ENCODE measurements at regions not wholly inside any gene's neighbourhood (a gene's known extent, or its start where the extent isn't known, plus 50 kb on each side); places are given as distances from the start of the nearest gene placed in this dataset.

- Histone ChIP-seq H3K27ac (ENCODE audit: low read depth in 2 of 2, low read length in 2 of 2) (no peak overlapping the region), H3K27me3 (ENCODE audit: control insufficient read depth in 2 of 2, insufficient read depth in 2 of 2, low read length in 2 of 2) (no peaks in the 10 kb centered on the region), H3K36me3 (ENCODE audit: control insufficient read depth in 2 of 2, insufficient read depth in 2 of 2, low read length in 2 of 2) (no peaks in the 10 kb centered on the region), H3K9ac (ENCODE audit: low read depth in 1 of 2, low read length in 2 of 2) (no peak overlapping the region), H3K4me1 (ENCODE audit: control insufficient read depth in 2 of 2, insufficient read depth in 2 of 2, low read length in 2 of 2) (no peaks in the 10 kb centered on the region), H3K4me3 (ENCODE audit: low read length in 2 of 2) (no peak overlapping the region), H3K9me3 (ENCODE audit: control insufficient read depth in 2 of 2, low read length in 2 of 2) (peaks cover 5 to 12% of the 10 kb centered on the region in 2 donors)
These were observed 665.5 kb upstream of the SOX11 start for GRCh38 chr2:5026571-5027234.

GRCh38 chr2:5035057-5035488 is 657.1 kb upstream of the SOX11 start:
- H3K9me3 ChIP-seq (ENCODE audit: control insufficient read depth in 2 of 2, low read length in 2 of 2): peaks cover 0 to 4% of the 10 kb centered on the region in 2 donors
- H3K27ac ChIP-seq (ENCODE audit: low read depth in 2 of 2, low read length in 2 of 2): no peak overlapping the region
- H3K27me3 ChIP-seq (ENCODE audit: control insufficient read depth in 2 of 2, insufficient read depth in 2 of 2, low read length in 2 of 2): no peaks in the 10 kb centered on the region
- no peaks in the 10 kb centered on the region for H3K4me1 ChIP-seq (ENCODE audit: control insufficient read depth in 2 of 2, insufficient read depth in 2 of 2, low read length in 2 of 2)
- no peak overlapping the region for H3K9ac ChIP-seq (ENCODE audit: low read depth in 1 of 2, low read length in 2 of 2)
- H3K4me3 ChIP-seq (ENCODE audit: low read length in 2 of 2): no peak overlapping the region
- H3K36me3 ChIP-seq (ENCODE audit: control insufficient read depth in 2 of 2, insufficient read depth in 2 of 2, low read length in 2 of 2): no peaks in the 10 kb centered on the region

- H3K27me3 ChIP-seq (ENCODE audit: control insufficient read depth in 2 of 2, insufficient read depth in 2 of 2, low read length in 2 of 2): no peaks in the 10 kb centered on the region
- H3K36me3 ChIP-seq (ENCODE audit: control insufficient read depth in 2 of 2, insufficient read depth in 2 of 2, low read length in 2 of 2): no peaks in the 10 kb centered on the region
- peaks cover 0 to 4% of the 10 kb centered on the region in 2 donors for H3K9me3 ChIP-seq (ENCODE audit: control insufficient read depth in 2 of 2, low read length in 2 of 2)
- no peak overlapping the region for H3K27ac ChIP-seq (ENCODE audit: low read depth in 2 of 2, low read length in 2 of 2)
- no peaks in the 10 kb centered on the region for H3K4me1 ChIP-seq (ENCODE audit: control insufficient read depth in 2 of 2, insufficient read depth in 2 of 2, low read length in 2 of 2)
- H3K9ac ChIP-seq (ENCODE audit: low read depth in 1 of 2, low read length in 2 of 2): no peak overlapping the region
- H3K4me3 ChIP-seq (ENCODE audit: low read length in 2 of 2): no peak overlapping the region
These were observed 655.9 kb upstream of the SOX11 start for GRCh38 chr2:5036256-5036655.

GRCh38 chr2:5039241-5039975 is 652.8 kb upstream of the SOX11 start:
- Histone ChIP-seq H3K27ac (ENCODE audit: low read depth in 2 of 2, low read length in 2 of 2) (no peak overlapping the region), H3K4me3 (ENCODE audit: low read length in 2 of 2) (no peak overlapping the region), H3K9ac (ENCODE audit: low read depth in 1 of 2, low read length in 2 of 2) (no peak overlapping the region), H3K9me3 (ENCODE audit: control insufficient read depth in 2 of 2, low read length in 2 of 2) (peaks cover 0 to 4% of the 10 kb centered on the region in 2 donors), H3K4me1 (ENCODE audit: control insufficient read depth in 2 of 2, insufficient read depth in 2 of 2, low read length in 2 of 2) (no peaks in the 10 kb centered on the region), H3K27me3 (ENCODE audit: control insufficient read depth in 2 of 2, insufficient read depth in 2 of 2, low read length in 2 of 2) (no peaks in the 10 kb centered on the region), H3K36me3 (ENCODE audit: control insufficient read depth in 2 of 2, insufficient read depth in 2 of 2, low read length in 2 of 2) (no peaks in the 10 kb centered on the region)

GRCh38 chr2:5040571-5040970 is 651.6 kb upstream of the SOX11 start:
- H3K9me3 ChIP-seq (ENCODE audit: control insufficient read depth in 2 of 2, low read length in 2 of 2): peaks cover 0 to 4% of the 10 kb centered on the region in 2 donors
- H3K4me3 ChIP-seq (ENCODE audit: low read length in 2 of 2): no peak overlapping the region
- no peaks in the 10 kb centered on the region for H3K36me3 ChIP-seq (ENCODE audit: control insufficient read depth in 2 of 2, insufficient read depth in 2 of 2, low read length in 2 of 2)
- no peak overlapping the region for H3K9ac ChIP-seq (ENCODE audit: low read depth in 1 of 2, low read length in 2 of 2)
- no peak overlapping the region for H3K27ac ChIP-seq (ENCODE audit: low read depth in 2 of 2, low read length in 2 of 2)
- no peaks in the 10 kb centered on the region for H3K27me3 ChIP-seq (ENCODE audit: control insufficient read depth in 2 of 2, insufficient read depth in 2 of 2, low read length in 2 of 2)
- H3K4me1 ChIP-seq (ENCODE audit: control insufficient read depth in 2 of 2, insufficient read depth in 2 of 2, low read length in 2 of 2): no peaks in the 10 kb centered on the region

GRCh38 chr2:5041501-5041900 is 650.7 kb upstream of the SOX11 start:
- Histone ChIP-seq H3K4me3 (ENCODE audit: low read length in 2 of 2) (no peak overlapping the region), H3K4me1 (ENCODE audit: control insufficient read depth in 2 of 2, insufficient read depth in 2 of 2, low read length in 2 of 2) (no peaks in the 10 kb centered on the region), H3K9me3 (ENCODE audit: control insufficient read depth in 2 of 2, low read length in 2 of 2) (peaks cover 0 to 4% of the 10 kb centered on the region in 2 donors), H3K27me3 (ENCODE audit: control insufficient read depth in 2 of 2, insufficient read depth in 2 of 2, low read length in 2 of 2) (no peaks in the 10 kb centered on the region), H3K9ac (ENCODE audit: low read depth in 1 of 2, low read length in 2 of 2) (no peak overlapping the region), H3K27ac (ENCODE audit: low read depth in 2 of 2, low read length in 2 of 2) (no peak overlapping the region), H3K36me3 (ENCODE audit: control insufficient read depth in 2 of 2, insufficient read depth in 2 of 2, low read length in 2 of 2) (no peaks in the 10 kb centered on the region)

GRCh38 chr2:5042666-5043440 is 649.3 kb upstream of the SOX11 start:
- peaks cover 0 to 4% of the 10 kb centered on the region in 2 donors for H3K9me3 ChIP-seq (ENCODE audit: control insufficient read depth in 2 of 2, low read length in 2 of 2)
- no peaks in the 10 kb centered on the region for H3K36me3 ChIP-seq (ENCODE audit: control insufficient read depth in 2 of 2, insufficient read depth in 2 of 2, low read length in 2 of 2)
- no peak overlapping the region for H3K9ac ChIP-seq (ENCODE audit: low read depth in 1 of 2, low read length in 2 of 2)
- H3K27ac ChIP-seq (ENCODE audit: low read depth in 2 of 2, low read length in 2 of 2): no peak overlapping the region
- no peaks in the 10 kb centered on the region for H3K27me3 ChIP-seq (ENCODE audit: control insufficient read depth in 2 of 2, insufficient read depth in 2 of 2, low read length in 2 of 2)
- no peak overlapping the region for H3K4me3 ChIP-seq (ENCODE audit: low read length in 2 of 2)
- H3K4me1 ChIP-seq (ENCODE audit: control insufficient read depth in 2 of 2, insufficient read depth in 2 of 2, low read length in 2 of 2): no peaks in the 10 kb centered on the region

GRCh38 chr2:5051300-5051699 is 640.9 kb upstream of the SOX11 start:
- Histone ChIP-seq H3K27ac (ENCODE audit: low read depth in 2 of 2, low read length in 2 of 2) (no peak overlapping the region), H3K36me3 (ENCODE audit: control insufficient read depth in 2 of 2, insufficient read depth in 2 of 2, low read length in 2 of 2) (no peaks in the 10 kb centered on the region), H3K9ac (ENCODE audit: low read depth in 1 of 2, low read length in 2 of 2) (no peak overlapping the region), H3K9me3 (ENCODE audit: control insufficient read depth in 2 of 2, low read length in 2 of 2) (peaks cover 0 to 2% of the 10 kb centered on the region in 2 donors), H3K4me1 (ENCODE audit: control insufficient read depth in 2 of 2, insufficient read depth in 2 of 2, low read length in 2 of 2) (no peaks in the 10 kb centered on the region), H3K27me3 (ENCODE audit: control insufficient read depth in 2 of 2, insufficient read depth in 2 of 2, low read length in 2 of 2) (no peaks in the 10 kb centered on the region), H3K4me3 (ENCODE audit: low read length in 2 of 2) (no peak overlapping the region)

GRCh38 chr2:5052905-5053304 is 639.3 kb upstream of the SOX11 start:
- H3K27ac ChIP-seq (ENCODE audit: low read depth in 2 of 2, low read length in 2 of 2): no peak overlapping the region
- peaks cover 0 to 2% of the 10 kb centered on the region in 2 donors for H3K9me3 ChIP-seq (ENCODE audit: control insufficient read depth in 2 of 2, low read length in 2 of 2)
- H3K9ac ChIP-seq (ENCODE audit: low read depth in 1 of 2, low read length in 2 of 2): no peak overlapping the region
- H3K4me3 ChIP-seq (ENCODE audit: low read length in 2 of 2): no peak overlapping the region
- H3K4me1 ChIP-seq (ENCODE audit: control insufficient read depth in 2 of 2, insufficient read depth in 2 of 2, low read length in 2 of 2): no peaks in the 10 kb centered on the region
- H3K27me3 ChIP-seq (ENCODE audit: control insufficient read depth in 2 of 2, insufficient read depth in 2 of 2, low read length in 2 of 2): no peaks in the 10 kb centered on the region
- no peaks in the 10 kb centered on the region for H3K36me3 ChIP-seq (ENCODE audit: control insufficient read depth in 2 of 2, insufficient read depth in 2 of 2, low read length in 2 of 2)

GRCh38 chr2:5057891-5058351 is 634.3 kb upstream of the SOX11 start:
- Histone ChIP-seq H3K27ac (ENCODE audit: low read depth in 2 of 2, low read length in 2 of 2) (no peak overlapping the region), H3K36me3 (ENCODE audit: control insufficient read depth in 2 of 2, insufficient read depth in 2 of 2, low read length in 2 of 2) (no peaks in the 10 kb centered on the region), H3K27me3 (ENCODE audit: control insufficient read depth in 2 of 2, insufficient read depth in 2 of 2, low read length in 2 of 2) (no peaks in the 10 kb centered on the region), H3K9me3 (ENCODE audit: control insufficient read depth in 2 of 2, low read length in 2 of 2) (no peaks in the 10 kb centered on the region), H3K4me1 (ENCODE audit: control insufficient read depth in 2 of 2, insufficient read depth in 2 of 2, low read length in 2 of 2) (no peaks in the 10 kb centered on the region), H3K9ac (ENCODE audit: low read depth in 1 of 2, low read length in 2 of 2) (no peak overlapping the region), H3K4me3 (ENCODE audit: low read length in 2 of 2) (no peak overlapping the region)
